NOMO-1 treated with dmso at 0.1 percent for 144 hours (cell line): ENCODE measurements at regions not wholly inside any gene's neighbourhood (a gene's known extent, or its start where the extent isn't known, plus 50 kb on each side); places are given as distances from the start of the nearest gene placed in this dataset.
A peak's percentile ranks its signal among the peaks of the same experiment; 100 is the strongest.

ENCODE experiments used
- DNase-seq: peaks from one replicate; lab custom pipeline; 2025; ENCODE audit not compliant: unreplicated experiment; lab: John Stamatoyannopoulos, UW

- peak; percentile 33 for DNase-seq
These were observed 69.9 kb upstream of the KLF7 start for GRCh38 chr2:207235621-207236020.

GRCh38 chr2:207236156-207236935, 70.6 kb upstream of the KLF7 start:
- DNase-seq = peak; percentile 8

- DNase-seq = peak; percentile 87
These were observed 73.3 kb upstream of the KLF7 start for GRCh38 chr2:207238831-207239701.

GRCh38 chr2:207239754-207240494, 74.2 kb upstream of the KLF7 start:
- DNase-seq = no peak

GRCh38 chr2:207240649-207241048, 74.9 kb upstream of the KLF7 start:
- no peak for DNase-seq

GRCh38 chr2:207241198-207241597, 75.5 kb upstream of the KLF7 start:
- DNase-seq = no peak

- DNase-seq = no peak
These were observed 77.9 kb upstream of the KLF7 start for GRCh38 chr2:207243601-207244000.

GRCh38 chr2:207244971-207245925, 79.5 kb upstream of the KLF7 start:
- no peak for DNase-seq

GRCh38 chr2:207248702-207249377, 83.1 kb upstream of the KLF7 start:
- DNase-seq = no peak

GRCh38 chr2:207251022-207251421, 85.3 kb upstream of the KLF7 start:
- no peak for DNase-seq

- DNase-seq = no peak
These were observed 85.9 kb upstream of the KLF7 start for GRCh38 chr2:207251573-207252192.

- no peak for DNase-seq
These were observed 86.7 kb upstream of the KLF7 start for GRCh38 chr2:207252416-207252815.

GRCh38 chr2:207252979-207253645, 87.4 kb upstream of the KLF7 start:
- no peak for DNase-seq

GRCh38 chr2:207253666-207254345, 88.1 kb upstream of the KLF7 start:
- DNase-seq = no peak

- peak; percentile 51 for DNase-seq
These were observed 89.1 kb upstream of the KLF7 start for GRCh38 chr2:207254591-207255464.

GRCh38 chr2:207255565-207256470, 90.1 kb upstream of the KLF7 start:
- DNase-seq = no peak
